ENCODE measurements at regions not wholly inside any gene's neighbourhood (a gene's known extent, or its start where the extent isn't known, plus 50 kb on each side); places are given as distances from the start of the nearest gene placed in this dataset.
"Not testable (repeated sequence)": the region's sequence is repeated elsewhere in the genome, so short reads cannot be mapped to it uniquely, and the experiment has no call there.

GRCh38 chr1:182225755-182226154, 164.2 kb upstream of the ZNF648 start:
- DNase-seq: not testable (repeated sequence)

GRCh38 chr1:182221990-182222389, 160.5 kb upstream of the ZNF648 start:
- DNase-seq: not testable (repeated sequence)

GRCh38 chr1:182221367-182221766, 159.9 kb upstream of the ZNF648 start:
- DNase-seq: not testable (repeated sequence)

DNA sequence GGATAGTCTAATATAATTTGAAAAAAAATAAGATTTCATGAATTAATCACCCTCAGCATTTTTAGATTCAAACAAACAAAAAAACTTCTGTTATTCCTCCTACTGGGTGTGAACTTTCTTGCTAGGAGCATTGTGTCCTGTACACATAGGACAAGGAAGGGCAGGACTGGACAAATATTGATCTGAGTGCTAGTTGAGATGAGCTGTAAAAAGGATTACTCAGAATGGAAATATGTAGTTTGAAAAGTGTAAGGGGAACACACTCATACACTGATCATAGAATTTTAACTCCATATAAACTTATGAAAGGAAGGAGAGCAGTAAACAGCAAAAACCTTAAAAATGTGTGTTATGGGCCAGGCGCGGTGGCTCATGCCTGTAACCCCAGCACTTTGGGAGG, 156.5 kb upstream of the ZNF648 start:
- DNase-seq: no peak

GRCh38 chr1:182217071-182217470, 155.6 kb upstream of the ZNF648 start:
- DNase-seq: no peak

DNA sequence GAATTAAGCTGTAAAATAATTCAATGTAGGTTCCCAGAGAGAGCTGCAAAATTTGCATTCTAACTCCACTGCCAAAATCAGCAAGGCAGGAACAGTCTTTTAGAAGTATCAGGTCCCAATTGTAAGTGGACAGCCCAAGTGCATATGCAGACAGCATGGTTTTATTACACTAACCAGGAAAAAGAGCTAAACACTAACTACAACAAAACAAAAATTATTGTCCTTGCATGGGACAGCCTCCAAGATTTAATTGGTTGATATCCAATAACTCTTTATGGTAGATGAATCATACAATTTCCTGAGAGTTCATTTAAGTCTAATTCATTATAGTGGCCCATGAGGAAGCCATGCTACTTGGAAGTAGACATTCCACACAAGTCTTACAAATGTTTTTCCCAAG, 154.3 kb upstream of the ZNF648 start:
- no peak for DNase-seq

DNA sequence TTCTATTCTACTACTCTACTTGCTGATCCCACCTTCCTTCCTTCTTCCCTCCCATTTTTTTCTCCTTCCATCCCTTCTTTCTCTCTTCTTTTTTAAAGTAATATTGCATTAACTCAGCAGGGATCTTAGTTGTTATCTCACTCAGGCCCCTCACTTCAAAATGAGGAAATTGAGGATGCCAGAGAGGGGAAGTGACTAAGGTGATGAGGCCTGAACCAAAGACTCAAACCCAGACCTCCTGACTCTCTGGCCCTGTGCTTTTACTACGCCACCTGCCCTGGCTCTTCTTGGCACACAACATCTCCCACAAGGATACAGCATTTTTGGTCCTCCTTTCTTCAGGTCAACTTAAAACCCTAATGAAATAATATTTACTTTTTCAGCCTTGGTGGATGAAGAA, 151.7 kb upstream of the ZNF648 start:
- DNase-seq: no peak

GRCh38 chr1:182211386-182211785, 149.9 kb upstream of the ZNF648 start:
- no peak for DNase-seq

DNA sequence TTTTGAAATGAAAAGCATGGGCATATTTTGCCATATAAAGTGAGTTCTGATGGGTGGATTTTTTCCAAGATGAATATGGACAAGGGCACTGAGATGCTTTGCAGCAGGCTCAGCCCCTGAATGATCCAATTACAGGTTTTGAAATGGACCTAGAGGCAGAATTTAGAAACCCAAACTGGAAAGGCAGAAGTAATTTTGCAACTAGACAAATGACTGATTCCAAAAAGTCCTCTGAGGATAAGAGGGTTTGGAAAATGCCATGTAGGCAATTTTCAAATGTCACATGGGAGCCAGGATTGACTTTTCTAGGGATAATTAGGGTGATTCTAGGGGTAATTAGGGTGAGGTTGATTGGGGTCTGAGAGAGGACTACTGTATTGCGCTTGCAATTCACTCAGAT, 148.9 kb upstream of the ZNF648 start:
- no peak for DNase-seq

DNA sequence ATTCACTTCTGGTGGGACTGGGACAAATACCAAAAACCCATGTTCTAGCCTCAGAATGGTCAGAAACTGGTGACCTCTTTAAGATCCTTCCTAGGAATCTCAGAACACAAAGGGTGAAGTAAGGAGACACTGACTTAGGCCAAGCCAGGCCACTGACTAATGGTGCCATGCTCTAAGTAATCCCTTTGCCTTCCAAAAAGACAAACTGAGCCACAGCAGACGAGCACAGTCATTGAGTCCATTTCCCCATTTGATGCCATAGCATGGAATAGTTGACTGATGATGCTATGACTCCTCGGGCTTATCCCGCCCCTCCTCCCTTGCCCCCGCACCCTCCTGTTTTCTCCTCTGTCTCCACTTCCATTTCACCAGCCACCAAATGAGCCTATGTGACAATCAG, 145.8 kb upstream of the ZNF648 start:
- DNase-seq: no peak

GRCh38 chr1:182206626-182207239, 145.2 kb upstream of the ZNF648 start:
- DNase-seq: peak; percentile 20

DNA sequence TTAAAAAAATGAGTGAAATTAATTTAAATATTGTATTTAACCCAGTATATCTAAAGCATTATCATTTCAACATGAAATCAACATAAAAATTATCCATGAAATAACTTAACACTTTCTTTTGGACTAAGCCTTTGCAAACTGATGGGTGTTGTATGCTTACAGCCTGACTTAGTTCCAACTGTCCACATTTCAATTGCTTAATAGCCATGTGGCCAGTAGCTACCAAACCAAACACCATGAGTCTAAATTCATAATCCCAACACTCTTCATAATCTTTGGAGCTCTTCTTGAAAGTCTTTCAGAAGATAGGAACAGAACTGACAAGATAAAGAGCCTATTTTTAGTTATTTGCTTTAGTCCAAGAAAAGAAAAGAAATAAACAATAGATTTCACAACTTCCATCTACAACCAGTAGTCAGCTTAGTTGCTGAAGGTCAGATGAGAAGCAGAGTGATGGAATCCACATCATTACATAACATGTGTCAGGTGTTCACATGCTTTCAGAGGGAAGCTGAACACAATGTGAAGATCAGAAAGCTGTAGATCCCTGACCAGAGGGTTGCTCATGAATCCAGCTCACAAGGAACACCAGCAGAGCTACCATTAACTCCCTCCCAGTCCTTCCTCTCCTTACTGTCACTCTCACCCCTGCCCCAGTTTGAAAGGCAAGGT, 144.0 kb upstream of the ZNF648 start:
- no peak for DNase-seq

GRCh38 chr1:182203191-182203875, 141.8 kb upstream of the ZNF648 start:
- no peak for DNase-seq

GRCh38 chr1:182201490-182201889, 140.0 kb upstream of the ZNF648 start:
- DNase-seq: not testable (repeated sequence)

DNA sequence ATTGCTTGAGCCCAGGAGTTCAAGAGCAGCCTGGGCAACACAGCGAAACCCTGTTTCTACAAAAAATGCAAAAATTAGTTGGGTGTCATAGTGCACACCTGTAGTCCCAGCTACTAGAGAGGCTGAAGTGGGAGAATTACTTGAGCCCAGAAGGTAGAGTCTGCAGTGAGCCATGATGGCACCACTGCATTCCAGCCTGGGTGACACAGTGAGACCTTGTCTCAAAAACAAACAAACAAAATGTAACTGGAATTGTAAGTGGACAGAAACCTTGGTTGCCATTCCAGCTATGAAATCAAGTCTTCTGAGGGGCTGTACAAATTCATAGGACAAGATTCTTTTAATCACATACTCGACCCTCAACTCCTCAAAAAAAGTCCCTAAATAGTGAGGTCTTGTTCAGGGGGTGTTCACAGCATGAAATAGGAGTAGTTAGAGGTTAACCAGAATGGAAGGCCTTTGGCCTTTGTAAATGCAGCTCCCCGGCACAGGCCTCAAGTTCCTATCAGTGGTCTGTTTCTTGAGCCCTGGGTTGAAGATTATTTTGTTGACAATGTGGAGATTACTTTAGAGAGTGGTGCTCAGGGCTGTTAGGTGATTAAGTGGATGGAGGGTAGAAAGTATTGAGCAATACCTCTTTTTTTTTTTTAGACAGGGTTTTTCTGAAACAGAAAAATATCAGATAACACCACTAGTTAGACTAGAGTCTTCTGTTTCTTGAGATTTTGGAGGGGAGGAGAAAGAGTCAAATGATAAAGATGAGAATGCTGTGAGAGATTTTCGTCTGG, 138.7 kb upstream of the ZNF648 start:
- no peak for DNase-seq

DNA sequence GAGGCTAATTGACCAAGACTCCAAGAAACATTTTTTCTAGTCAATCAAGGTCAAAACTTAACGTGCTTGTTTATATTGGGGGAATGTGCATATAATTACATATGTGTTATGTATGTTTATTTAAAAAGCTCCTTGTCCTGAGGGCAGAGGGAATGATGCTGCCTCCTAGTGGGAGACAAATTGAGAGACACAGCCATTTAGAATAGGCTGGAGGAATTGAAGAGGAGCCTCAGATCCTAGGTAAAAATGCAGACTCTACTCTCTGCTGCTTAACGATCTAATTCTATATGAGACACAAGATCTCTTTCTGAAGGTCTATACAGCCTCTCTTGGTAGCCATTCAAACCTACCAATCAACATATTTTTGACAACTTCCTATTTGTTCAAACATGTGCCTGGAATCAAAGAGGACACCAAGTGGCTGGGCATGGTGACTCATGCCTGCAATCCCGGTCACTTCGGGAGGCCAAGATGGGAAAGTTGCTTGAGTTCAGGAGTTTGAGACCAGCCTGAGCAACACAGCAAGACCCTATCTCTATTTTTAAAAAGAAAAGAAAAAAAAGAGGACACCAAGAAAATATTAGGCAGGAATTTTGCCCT, 136.6 kb upstream of the ZNF648 start:
- no peak for DNase-seq

DNA sequence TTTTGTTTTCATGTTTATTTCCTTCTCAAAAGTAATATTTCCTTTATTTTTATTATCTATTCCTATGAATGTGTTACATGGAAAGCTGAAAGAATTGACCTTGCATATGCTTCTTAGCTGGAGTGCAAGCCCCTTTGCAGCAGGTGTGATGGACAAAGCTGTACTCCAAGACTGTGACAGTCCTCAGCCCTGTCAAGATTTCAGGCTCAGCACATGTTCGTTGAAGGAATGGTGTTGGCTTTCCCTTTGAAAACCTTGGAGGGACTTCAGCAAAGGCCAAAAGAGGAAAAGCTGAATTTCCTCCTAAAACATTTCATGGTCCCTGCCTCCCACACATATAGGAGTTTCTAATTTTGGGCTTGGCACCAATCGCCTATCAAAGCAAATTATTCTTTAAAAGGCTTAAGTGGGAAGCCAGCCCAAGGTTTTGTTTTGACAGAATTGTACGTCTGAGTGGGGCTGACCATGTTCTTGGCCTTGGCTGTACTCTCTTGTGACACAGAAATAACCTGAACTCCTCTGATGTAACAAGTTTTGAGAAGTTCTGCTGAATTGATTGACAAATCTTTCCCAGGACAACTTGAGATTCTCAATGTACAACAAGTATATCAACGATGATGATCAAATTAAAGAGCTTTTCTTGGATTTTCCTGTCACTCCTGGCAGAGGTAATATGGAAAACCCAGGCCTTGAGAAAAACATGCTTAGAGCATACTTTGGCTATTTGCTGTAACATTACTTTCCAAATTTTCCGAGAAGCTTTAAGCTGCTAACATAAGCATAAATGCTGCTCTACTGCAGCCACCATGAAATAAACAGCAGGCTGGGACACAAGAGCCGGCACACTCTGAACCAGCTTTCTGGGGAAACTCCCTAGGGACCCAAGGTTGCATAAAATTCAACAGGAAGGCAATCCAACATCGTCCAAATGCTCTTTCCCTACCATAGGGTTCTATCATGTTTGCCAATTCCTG, 135.7 kb upstream of the ZNF648 start:
- no peak for DNase-seq

GRCh38 chr1:182195733-182196132, 134.2 kb upstream of the ZNF648 start:
- DNase-seq: no peak

DNA sequence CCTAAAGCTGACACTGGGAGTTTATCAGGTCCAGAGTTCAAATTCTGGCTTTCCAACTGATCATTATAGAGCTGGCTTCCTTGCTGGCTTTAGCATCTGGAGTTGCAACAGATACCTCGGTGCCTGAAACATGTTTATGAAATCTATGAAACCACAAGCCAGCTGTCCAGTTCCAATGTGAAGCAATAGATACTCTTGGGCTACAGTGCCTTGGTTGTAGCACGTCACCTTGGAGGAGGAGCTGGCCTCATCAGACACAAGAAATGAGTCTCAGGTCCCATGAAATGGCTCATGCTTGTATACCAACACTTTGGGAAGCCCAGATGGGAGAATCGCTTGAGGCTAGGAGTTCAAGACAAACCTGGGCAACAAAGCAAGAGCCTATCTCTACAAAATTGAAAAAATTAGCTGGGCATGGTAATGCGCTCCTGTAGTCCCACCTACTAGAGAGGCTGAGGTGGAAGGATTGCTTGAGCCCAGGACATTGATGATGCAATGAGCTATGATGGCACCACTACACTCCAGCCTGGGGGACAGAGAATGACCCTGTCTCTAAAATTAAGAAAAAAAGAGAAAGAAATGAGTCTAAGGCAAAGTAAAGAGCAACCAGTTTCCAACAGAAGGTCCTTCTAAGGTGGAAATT, 132.5 kb upstream of the ZNF648 start:
- DNase-seq: peak; percentile 29

- no peak for DNase-seq
These were observed 131.5 kb upstream of the ZNF648 start for GRCh38 chr1:182192966-182193365.

GRCh38 chr1:182192215-182192614, 130.7 kb upstream of the ZNF648 start:
- no peak for DNase-seq

Data from NK-92 treated with Interleukin-12 subunit alpha and Interleukin-12 subunit beta, amount 100 ng/mL, for 24 hours (cell line).